ENCODE measurements at regions not wholly inside any gene's neighbourhood (a gene's known extent, or its start where the extent isn't known, plus 50 kb on each side); places are given as distances from the start of the nearest gene placed in this dataset.

DNA sequence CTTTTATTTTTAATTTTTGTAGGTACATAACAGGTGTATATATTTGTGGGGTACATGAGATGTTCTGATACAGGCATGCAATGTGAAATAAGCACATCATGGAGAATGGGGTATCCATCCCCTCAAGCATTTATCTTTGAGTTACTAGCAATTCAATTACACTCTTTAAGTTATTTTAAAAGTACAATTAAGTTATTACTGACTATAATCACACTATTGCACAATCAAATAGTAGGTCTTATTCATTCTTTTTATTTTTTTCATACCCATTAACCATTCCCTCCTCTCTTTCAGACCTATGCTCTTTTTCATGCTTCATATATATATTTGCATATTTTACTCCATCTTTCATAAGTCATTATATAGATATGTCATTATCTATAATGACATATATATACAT, 93.3 kb downstream of the MAGEB5 start:
- TF ChIP-seq, protein P1, sequence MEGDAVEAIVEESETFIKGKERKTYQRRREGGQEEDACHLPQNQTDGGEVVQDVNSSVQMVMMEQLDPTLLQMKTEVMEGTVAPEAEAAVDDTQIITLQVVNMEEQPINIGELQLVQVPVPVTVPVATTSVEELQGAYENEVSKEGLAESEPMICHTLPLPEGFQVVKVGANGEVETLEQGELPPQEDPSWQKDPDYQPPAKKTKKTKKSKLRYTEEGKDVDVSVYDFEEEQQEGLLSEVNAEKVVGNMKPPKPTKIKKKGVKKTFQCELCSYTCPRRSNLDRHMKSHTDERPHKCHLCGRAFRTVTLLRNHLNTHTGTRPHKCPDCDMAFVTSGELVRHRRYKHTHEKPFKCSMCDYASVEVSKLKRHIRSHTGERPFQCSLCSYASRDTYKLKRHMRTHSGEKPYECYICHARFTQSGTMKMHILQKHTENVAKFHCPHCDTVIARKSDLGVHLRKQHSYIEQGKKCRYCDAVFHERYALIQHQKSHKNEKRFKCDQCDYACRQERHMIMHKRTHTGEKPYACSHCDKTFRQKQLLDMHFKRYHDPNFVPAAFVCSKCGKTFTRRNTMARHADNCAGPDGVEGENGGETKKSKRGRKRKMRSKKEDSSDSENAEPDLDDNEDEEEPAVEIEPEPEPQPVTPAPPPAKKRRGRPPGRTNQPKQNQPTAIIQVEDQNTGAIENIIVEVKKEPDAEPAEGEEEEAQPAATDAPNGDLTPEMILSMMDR (IDR thresholded peaks at IDR 0.05), result no peak
- TF ChIP-seq EZH2 (IDR thresholded peaks at IDR 0.05; ENCODE audit: borderline replicate concordance, insufficient read depth, low read depth, low read length, poor library complexity, severe bottlenecking), result no peak
